GM18502 (cell line): ENCODE measurements at regions not wholly inside any gene's neighbourhood (a gene's known extent, or its start where the extent isn't known, plus 50 kb on each side); places are given as distances from the start of the nearest gene placed in this dataset.
"Not testable (repeated sequence)": the region's sequence is repeated elsewhere in the genome, so short reads cannot be mapped to it uniquely, and the experiment has no call there.

Source experiments
- ATAC-seq: cut with Tn5 transposase; IDR thresholded peaks from one replicate; pipeline ENCODE4 v1.9.1; 2021; ENCODE audit warnings: mild to moderate bottlenecking; ENCODE audit not compliant: unreplicated experiment, poor library complexity

DNA sequence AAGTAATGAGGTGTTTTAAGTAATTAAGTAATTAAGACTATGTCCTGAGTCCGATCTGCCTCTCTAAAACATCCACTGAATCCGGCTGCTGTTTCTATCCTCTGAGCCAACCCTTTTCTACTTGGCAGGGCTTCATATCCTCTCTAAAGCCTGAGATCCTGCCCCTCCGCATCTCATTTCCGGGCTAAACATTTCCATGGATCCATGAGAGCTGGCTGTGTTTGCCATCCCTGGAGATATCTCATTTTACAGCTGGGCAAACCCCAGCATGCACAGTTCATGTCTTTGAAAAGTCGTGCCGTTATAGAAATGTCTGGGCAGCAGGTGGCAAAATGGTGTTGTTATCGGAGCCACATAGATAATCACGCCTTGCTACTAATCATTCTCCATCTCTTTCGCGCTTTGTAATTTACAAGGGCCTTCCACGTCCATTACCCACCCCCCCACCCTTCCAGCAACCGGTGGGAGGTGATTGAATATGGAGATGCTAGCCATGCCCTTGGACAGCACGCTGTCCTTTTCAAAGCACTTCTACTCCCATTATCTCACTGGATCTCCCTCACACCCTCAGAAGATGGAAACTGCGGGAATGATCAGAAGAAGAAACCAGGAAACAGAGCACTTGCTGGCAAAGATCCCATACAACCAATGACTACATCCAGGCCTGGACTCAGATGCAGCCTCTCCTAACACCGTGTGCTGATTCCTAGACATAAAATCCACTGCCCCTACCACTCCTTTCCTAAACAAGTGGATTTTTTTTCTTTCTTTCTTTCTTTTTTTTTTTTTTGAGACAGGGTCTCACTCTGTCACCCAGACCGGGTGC lies 1189.2 kb downstream of the TYW1 start:
- no peak for ATAC-seq

- no peak for ATAC-seq
Measured at GRCh38 chr7:68187532-68187931, 1190.9 kb downstream of the TYW1 start.

DNA sequence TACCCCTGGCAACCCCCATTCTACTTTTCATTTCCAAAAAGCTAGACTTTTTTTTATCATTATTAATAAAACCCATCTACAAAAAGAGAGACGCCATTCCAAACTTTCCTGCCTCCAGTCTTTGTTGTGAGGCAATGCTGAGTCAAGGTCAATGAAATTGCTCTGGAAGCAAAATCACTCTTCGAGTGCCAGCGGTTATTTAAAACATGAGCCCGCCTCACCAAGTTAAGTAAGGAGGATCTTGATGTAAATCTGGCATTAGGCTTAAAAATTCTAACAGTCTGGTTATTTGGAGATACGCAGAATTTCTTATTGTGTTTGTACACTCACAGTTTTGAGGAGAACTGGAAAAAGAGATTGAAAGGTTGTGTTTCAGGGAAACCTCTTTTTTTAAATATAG lies 1196.3 kb downstream of the TYW1 start:
- no peak for ATAC-seq

DNA sequence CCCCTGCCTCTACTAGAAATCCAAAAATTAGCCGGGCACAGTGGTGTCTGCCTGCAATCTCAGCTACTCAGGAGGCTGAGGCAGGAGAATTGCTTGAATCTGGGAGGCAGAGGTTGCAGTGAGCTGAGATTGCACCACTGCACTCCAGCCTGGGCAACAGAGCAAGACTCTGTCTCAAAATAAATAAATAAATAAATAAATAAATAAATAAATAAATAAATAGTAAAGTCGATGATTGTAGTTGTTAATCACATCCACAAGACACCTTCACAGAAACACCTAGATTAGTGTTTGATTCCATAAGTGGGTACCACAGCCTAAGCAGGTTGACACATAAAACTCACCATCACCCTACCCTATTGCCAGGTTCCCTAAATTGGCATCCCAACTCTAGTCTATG lies 1199.0 kb downstream of the TYW1 start:
- ATAC-seq: not testable (repeated sequence)

GRCh38 chr7:68200051-68200670 lies 1203.5 kb downstream of the TYW1 start:
- ATAC-seq: no peak

DNA sequence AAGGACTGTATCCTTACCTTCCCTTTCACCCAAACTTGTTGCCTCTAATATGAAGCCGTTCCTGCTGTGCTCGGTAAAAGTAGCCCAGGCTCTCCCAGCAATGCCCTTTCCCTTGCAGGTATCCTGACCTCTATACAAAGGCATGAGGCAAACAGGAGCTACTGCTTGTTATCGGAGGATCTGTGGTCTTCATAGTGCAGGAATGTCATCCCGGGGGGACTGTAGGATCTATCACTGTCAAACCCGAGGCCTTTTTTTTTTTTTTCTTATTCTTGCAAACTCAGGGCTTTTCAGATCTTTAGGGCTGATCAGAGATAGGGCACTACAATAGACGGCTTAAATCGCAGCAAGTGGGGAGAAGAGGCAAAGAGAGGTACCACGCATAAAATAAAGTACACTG lies 1206.6 kb downstream of the TYW1 start:
- no peak for ATAC-seq

DNA sequence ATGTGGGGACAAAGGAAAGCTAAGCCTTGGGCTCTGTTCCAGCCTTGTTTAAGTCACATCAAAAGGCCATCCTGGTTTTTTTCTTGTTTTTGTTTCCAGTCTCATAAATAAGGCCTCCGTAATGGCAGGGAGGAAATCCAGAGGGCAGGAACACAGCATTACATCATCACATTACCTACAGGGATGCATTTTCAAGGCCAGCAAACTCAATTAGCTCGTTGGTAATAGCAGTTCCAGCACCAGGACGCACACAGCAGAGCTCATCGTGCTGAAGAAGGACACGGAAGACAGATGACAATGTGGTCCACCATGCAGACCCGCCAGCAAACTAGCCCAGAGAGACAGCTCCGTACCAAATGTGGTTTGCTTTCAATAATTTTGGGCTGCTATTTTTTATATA lies 1209.2 kb downstream of the TYW1 start:
- ATAC-seq: no peak

DNA sequence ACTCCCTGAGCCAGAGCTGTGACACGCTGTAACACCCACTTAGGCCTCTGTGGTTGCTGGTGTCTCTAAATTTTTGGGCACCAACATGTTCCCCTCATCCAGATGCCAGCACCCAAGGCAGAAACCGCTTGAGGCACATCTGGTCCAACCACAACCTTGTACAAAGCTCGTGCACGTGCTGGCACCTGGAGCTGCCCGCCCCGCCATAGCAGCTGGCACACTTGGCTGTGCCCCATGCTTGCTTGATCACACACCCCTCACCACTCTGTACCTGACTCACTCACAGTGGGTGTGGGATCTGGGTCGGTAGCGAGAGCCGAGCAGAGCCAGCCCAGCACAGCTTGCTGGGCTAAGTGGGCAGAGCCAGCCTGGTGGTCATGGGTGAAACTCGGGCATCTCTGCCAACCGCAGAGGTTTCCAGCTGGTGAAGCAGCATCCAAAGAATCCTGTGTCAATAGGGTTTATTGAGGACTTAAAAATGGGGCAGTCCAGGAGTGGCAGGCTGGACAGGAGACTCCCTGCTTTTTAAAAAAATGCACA lies 1210.4 kb downstream of the TYW1 start:
- no peak for ATAC-seq

GRCh38 chr7:68207676-68208075 lies 1211.0 kb downstream of the TYW1 start:
- no peak for ATAC-seq

- no peak for ATAC-seq
Measured at GRCh38 chr7:68209486-68209885, 1212.9 kb downstream of the TYW1 start.

- no peak for ATAC-seq
Measured at GRCh38 chr7:68213838-68214237, 1217.2 kb downstream of the TYW1 start.

DNA sequence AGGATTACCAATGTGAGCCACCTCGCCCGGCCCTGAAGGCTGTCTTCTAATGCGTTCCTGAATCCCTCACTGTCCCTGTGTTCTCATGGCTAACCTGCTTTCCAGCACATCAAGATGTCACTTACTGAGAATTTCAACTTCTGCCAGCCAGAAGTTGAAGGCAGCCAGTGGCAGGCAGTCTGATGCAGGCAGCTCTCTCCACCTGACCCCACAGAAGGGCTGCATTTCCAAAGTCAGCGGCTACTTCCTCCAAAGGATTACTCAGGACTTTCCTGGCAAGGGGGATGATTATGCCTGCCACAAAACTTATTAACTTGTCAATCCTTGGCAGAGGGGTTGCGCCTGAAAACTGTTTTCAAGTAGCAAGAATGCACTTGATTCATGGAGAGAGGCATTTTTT lies 1219.4 kb downstream of the TYW1 start:
- no peak for ATAC-seq

DNA sequence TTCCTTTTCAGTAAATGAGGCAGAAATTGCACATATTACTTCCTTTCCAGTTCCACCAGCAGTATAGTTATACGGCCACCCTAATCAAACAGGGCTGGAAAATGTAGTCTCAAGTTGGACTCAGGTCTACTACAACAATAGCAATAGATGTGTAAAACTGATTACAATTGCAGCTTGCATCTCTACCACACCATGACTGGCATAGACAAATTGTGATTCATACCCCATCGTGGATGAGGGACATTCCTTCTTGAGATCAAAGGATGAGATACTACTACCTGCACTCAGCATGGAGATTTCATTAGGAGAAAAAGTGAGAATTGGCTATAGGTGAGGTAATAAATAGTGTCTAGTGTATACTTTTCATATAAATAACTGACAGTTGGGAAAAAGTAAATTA lies 1220.8 kb downstream of the TYW1 start:
- no peak for ATAC-seq

DNA sequence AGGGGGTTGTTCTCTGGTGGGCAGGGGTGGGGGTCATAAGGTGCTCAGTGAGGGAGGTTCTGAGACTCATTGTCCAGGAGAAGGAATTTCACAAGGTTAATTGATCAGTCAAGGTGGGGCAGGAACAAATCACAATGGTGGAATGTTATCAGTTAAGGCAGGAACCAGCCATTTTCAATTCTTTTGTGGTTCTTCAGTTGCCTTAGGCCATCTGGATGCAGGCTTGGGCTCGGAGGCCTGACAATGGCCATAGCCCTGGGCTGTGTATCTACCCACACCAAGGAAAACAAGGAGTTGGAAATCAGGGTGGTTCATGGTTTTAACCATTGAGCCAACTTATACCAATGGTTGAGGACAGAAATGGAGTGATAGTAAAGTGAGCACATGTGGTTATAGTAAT lies 1221.8 kb downstream of the TYW1 start:
- ATAC-seq: no peak

- no peak for ATAC-seq
Measured at GRCh38 chr7:68222311-68222710, 1225.7 kb downstream of the TYW1 start.

DNA sequence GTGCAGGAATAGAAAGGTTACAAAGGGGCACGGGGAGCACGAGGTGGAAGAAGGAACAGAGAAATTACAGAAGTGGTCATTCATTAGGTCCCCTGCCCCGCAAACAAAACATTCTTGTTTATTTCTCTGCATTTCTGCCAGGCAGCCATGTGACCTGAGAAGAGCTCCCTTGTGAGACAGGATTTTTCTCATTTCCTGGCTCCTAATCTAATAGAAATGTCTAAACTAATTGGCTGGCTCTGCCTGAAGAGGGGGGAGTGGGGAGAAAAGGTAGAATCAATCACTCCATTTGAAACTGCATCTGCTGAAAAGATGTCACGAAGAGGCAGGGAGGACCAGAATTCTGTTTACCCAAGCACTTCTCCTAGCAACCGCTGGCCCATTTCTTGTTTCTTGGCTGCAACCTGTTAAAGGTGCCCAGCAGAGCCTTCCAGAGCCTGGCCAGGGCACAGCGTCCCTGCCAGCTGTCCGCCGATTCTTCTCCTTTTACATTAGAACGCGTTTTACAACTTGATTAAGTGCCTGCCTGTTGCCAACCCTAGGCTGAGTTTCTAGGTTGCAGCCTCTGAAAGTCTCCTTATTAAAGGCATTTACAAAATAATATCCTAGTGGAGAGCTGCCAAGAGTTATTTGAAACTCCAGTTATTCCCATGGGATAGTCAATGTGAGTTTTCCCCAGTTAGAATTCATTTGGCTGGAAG lies 1227.6 kb downstream of the TYW1 start:
- no peak for ATAC-seq

GRCh38 chr7:68231011-68231410 lies 1234.4 kb downstream of the TYW1 start:
- ATAC-seq: not testable (repeated sequence)

DNA sequence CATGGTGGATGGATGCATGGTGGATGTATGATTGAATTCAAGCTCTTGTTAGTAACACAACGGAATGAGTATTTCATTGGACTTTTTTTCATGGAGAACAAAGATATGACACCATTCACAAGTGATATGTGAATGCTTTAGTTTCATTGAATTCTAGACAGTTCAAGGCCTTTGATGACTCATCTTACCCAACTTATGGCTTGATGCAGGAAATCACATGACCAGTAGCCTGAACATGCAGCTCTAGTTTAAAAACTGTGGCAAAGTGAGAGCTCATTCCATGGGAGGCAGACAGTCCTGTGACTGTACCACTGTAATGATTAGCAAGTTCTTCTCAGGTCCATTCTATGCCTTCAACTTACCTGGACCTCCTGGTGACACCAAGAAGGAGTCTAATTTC lies 1239.3 kb downstream of the TYW1 start:
- ATAC-seq: no peak

GRCh38 chr7:68238204-68238805 lies 1241.7 kb downstream of the TYW1 start:
- ATAC-seq: no peak

DNA sequence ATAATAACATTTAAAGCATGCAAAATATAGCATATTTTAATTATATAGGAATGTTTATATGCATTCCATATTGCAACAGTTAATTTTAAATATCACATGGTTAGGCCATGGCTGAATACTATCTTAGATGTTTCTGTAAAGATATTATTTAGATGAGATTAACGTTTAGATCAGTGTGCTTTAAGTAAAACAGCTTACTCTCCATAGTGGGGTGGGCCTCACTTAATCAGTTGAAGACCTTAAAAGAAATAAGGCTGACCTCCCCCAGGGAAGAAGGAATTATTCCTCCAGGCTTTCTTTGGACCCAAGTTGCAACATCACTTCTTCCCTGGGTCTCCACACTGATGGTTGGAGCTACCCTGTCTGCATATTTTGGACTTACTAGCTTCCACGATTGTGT lies 1246.5 kb downstream of the TYW1 start:
- no peak for ATAC-seq

- no peak for ATAC-seq
Measured at GRCh38 chr7:68244389-68244788, 1247.8 kb downstream of the TYW1 start.
